GM10248 (cell line): ENCODE measurements at regions not wholly inside any gene's neighbourhood (a gene's known extent, or its start where the extent isn't known, plus 50 kb on each side); places are given as distances from the start of the nearest gene placed in this dataset.

ENCODE experiments used
- CTCF ChIA-PET: fragments of 300-600 bp; sonication (Branson Sonifier 250); formaldehyde crosslinking; extraction: SDS; loops from one replicate; lab custom pipeline; 2021; ENCODE audit warnings: antibody characterized with exemption; lab: Yijun Ruan, JAX
- POLR2A ChIA-PET: fragments of 350-650 bp; sonication (Branson Sonifier 250); formaldehyde crosslinking; extraction: SDS; loops from one replicate; lab custom pipeline; 2020; ENCODE audit warnings: antibody characterized with exemption; lab: Yijun Ruan, JAX
- DNase-seq: peaks from one replicate; pipeline ENCODE4 v3.0.0; 2012; ENCODE audit errors: extremely low spot score
- CTCF ChIP-seq: IDR thresholded peaks from 2 replicates; pipeline ENCODE4 v1.5.1; 2012; ENCODE audit warnings: mild to moderate bottlenecking, low read depth; ENCODE audit errors: extremely low read depth, missing control alignments, control extremely low read depth

- ChIA-PET CTCF (no interaction called here), POLR2A (no interaction called here)
- no peak for TF ChIP-seq CTCF
- no peak for DNase-seq
These were observed 57.7 kb upstream of the LINC01488 start for GRCh38 chr11:69423611-69424385.

- TF ChIP-seq CTCF, result no peak
- POLR2A ChIA-PET, result no interaction called here
- DNase-seq, result no peak
- CTCF ChIA-PET, result no interaction called here
These were observed 56.7 kb upstream of the LINC01488 start for GRCh38 chr11:69424748-69425147.

DNA sequence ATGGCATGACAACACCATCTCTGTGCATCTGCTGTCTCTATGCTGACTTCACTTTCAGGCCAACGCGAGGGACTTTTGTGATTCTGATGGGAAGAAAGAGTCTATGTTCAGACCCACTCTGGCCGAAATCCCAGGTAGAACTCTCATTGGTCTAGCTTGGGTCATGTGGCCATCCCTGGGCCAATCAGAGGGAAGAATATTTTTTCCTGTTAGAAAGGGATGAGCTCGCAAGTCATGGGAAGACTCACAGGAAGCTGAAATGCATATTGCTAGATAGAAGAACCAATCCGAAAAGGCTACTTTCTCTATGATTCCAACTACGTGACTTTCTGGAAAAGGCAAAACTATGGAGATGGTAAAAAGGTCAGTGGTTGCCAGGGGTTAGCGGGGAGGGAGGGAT is 56.0 kb upstream of the LINC01488 start:
- CTCF ChIA-PET, result no interaction called here
- DNase-seq, result no peak

GRCh38 chr11:69425895-69426544 is 55.4 kb upstream of the LINC01488 start:
- no peak for TF ChIP-seq CTCF
- POLR2A ChIA-PET, result no interaction called here
- CTCF ChIA-PET, result no interaction called here
- no peak for DNase-seq

More for the DNA sequence above, 56.0 kb upstream of the LINC01488 start:
- TF ChIP-seq CTCF, result no peak
- POLR2A ChIA-PET, result no interaction called here

DNA sequence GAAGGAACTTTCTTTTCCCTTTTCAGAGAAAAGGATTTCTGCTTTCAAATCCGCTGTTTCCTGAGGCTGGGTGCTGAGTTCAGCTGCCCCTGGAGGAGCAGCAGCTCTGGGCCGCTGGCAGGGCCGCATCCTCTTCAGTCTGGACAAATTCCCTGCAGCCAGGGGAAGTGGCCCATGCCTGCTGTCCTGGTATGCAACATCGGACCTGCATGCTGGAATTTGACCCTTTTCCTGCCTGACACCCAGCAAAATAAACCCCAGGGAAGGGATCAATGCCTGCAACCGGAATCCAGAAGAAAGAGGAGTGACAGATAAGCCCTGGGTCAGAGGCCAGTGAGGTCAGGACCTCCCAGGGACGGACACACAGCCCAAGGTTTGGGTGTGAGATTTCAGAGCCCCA is 54.1 kb upstream of the LINC01488 start:
- POLR2A ChIA-PET, result no interaction called here
- TF ChIP-seq CTCF, result no peak
- CTCF ChIA-PET, result no interaction called here
- DNase-seq, result no peak

GRCh38 chr11:69427906-69428880 is 53.3 kb upstream of the LINC01488 start:
- CTCF ChIA-PET, result no interaction called here
- POLR2A ChIA-PET, result no interaction called here
- DNase-seq, result no peak
- TF ChIP-seq CTCF, result no peak
